ENCODE measurements at regions not wholly inside any gene's neighbourhood (a gene's known extent, or its start where the extent isn't known, plus 50 kb on each side); places are given as distances from the start of the nearest gene placed in this dataset.
"Not testable (repeated sequence)": the region's sequence is repeated elsewhere in the genome, so short reads cannot be mapped to it uniquely, and the experiment has no call there.

- not testable (repeated sequence) for DNase-seq
These were observed 1226.7 kb downstream of the ROBO2 start for GRCh38 chr3:78266550-78266949.

DNA sequence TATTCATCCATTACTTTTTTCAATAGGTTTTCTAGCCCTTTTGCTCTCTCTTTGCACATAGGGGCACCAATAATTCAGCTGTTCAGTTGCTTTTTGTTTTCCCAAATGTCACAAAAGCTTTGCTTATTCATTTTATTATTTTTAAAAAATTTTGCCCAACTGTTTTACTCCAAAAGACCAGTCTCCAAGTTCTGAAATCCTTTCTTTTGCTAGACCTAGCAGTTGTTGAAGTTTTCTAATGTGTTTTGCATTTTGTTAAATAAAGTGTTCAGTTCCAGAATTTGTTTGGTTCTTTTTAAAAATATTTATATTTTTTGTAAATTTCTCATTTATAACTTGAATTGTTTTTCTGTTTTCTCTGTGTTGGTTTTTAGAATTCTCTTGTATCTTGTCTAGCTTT is 1227.3 kb downstream of the ROBO2 start:
- no peak for DNase-seq

DNA sequence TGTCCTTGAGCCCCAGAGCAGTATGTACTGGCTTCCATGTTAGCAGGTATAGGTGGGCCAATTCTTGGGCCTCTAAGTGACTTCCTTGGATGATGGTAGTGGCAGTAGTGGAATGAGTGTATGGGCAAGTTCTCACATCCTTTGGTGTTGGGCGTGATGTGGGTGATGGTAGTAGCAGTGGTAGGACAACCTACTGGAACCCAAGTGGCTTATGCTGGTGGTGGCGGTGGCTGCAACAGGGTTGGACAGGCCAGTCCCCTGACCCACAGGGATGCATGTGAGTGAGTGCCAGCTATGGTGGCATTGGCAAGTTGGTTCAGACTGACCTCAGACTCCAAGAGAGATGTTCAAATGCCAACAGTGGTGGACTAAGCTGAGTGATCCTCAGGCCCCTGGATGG is 1228.2 kb downstream of the ROBO2 start:
- no peak for DNase-seq

- no peak for DNase-seq
These were observed 1229.1 kb downstream of the ROBO2 start for GRCh38 chr3:78268716-78269668.

DNA sequence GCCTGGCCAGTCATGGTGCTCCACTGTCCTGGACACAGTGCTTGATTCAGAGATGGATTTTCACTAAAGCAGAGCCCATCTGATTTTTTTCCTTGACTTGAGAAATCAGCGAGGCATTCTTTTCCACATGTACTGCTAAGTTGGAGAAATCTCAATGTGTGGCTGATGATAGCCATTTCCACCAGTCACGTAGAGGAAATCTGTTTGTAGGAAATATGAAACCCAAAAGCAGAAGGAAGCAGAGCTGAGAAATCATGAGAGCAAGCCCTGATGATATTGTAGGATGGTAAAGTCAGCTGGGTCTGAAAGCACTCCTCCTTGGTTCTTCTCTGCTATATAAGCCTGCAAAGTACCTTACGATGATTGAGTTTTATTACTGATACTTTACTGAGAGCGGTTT is 1233.4 kb downstream of the ROBO2 start:
- DNase-seq = no peak

- no peak for DNase-seq
These were observed 1234.7 kb downstream of the ROBO2 start for GRCh38 chr3:78274475-78275065.

DNA sequence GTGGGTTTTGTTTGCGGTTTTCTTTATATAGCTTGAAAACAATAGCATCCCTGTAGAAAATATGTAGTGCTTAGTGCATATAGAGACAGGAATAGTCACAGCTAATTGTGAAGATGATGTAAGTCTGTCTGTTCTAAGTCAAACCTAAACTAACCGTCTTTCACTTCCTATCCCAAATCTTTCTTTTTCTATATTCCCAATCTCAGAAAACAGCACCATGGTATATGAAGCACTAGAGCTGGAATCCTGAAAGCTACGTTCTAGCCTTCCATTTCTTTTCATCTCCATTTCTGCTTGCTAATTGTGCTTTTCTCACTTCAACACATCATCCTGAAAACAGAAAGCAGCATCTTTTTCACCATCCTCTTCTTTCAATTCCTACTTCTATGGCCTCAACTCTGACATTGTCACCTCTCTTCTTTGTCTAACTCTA is 1235.5 kb downstream of the ROBO2 start:
- no peak for DNase-seq

GRCh38 chr3:78277220-78277619 is 1237.3 kb downstream of the ROBO2 start:
- DNase-seq = no peak

DNA sequence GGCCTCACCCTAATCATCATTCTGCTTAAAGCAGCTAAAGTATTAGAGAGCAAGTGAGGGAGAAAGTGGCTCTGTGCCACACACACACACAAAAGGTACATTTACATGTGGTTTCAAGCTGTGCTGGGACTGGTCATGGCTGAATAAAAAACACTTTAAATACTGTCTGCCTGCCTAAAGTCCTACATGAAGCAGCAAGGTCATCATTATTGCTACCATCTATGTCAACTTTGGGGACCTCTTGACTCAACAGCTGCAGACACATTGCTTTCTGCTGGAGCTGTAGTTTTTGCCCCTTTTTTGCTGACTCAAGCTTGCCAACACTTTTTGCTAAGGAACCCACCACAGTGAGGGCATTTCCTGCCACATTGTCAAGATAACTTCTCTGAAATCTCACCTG is 1237.9 kb downstream of the ROBO2 start:
- no peak for DNase-seq

GRCh38 chr3:78279091-78279490 is 1239.2 kb downstream of the ROBO2 start:
- no peak for DNase-seq

DNA sequence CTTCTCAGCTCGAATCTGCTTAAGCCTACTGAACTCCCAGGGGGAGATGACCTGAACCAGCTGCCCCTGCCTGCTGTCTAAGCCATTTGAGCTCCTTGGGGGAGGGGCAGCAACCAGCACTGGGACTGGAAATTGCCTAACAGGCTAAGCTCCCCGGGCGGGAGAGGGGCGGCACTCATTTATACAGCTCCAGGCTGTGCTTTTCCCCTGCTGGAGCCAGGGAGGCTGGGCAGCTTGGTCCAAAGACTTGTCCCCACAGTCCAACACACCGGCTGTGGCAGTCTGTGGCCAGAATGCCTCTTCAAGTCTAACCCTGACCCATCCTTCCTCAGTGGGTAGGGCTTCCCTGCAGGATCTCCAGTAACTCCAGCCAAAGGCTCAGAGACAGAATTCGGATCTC is 1241.5 kb downstream of the ROBO2 start:
- no peak for DNase-seq

- DNase-seq = no peak
These were observed 1244.1 kb downstream of the ROBO2 start for GRCh38 chr3:78283994-78284393.

DNA sequence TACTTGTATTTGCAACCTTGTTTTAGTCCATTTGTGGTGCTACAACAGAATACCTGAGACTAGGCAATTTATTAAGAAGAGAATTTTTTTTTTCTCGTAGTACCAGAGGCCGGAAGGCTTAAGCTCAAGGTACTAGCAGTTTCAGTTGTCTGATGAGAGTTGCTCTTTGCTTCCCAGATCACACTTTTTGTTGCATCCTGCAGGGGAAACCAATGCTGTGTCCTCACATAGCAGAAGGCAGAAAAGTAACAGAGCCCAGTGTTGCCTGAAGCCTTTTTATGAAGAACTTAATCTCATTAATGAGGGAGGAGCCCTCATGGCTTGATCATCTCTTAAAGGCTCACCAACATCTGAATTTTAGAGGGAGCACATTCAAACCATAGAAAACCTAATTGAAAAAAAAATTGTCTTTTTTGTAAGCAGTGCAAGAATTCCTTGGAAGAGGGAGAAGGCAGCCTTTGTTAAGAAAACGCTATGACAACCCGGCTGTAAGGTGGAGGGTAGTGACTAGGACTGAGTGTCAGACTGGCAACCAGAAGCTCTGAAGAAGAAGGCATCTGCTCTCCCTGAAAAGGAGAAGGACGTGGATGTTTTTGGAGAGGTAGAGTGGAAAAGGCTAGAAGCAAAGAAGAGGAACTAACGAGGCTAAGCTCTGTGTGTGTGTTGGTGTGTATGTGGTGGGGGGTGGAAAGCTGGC is 1245.3 kb downstream of the ROBO2 start:
- no peak for DNase-seq

DNA sequence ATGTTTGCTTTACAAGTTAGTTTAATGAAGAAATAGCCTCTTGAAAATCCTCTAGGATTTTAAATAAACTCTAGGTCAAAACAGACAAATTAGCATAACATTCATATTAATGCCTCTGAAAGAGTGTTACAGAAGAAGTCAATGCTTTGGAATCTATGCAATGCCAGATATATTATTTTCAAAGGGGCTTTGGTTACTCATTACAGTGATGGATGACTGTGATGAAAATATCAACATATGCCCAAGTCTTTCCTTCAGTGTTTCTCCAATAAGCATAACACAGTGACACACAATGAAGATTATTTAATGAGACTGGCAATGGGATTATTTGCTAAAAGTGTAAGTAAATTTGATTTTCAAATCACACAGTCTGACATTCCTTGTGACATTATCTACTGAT is 1247.2 kb downstream of the ROBO2 start:
- no peak for DNase-seq

GRCh38 chr3:78293284-78293683 is 1253.4 kb downstream of the ROBO2 start:
- no peak for DNase-seq

DNA sequence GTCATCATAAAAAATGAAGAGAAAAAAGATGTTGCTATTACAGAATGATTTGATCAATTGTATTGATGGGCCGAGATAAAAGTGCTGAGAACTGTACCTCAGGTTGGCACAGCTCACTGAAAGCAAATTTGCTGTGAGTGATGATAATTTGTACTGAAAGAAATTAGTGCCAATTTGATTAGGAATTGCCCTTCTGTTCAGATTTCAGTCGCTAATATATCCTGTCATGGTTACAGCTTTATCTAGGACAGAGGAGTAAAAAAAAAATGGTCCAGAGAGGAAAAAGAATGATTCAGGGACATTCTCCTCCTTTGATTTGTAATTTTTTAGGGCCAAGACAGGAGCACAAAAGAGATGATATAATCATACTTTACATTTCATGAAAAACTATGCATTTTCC is 1264.2 kb downstream of the ROBO2 start:
- no peak for DNase-seq

- no peak for DNase-seq
These were observed 1273.0 kb downstream of the ROBO2 start for GRCh38 chr3:78312851-78313250.

GRCh38 chr3:78313332-78313731 is 1273.4 kb downstream of the ROBO2 start:
- DNase-seq = no peak

- no peak for DNase-seq
These were observed 1274.4 kb downstream of the ROBO2 start for GRCh38 chr3:78314327-78314726.

- DNase-seq = no peak
These were observed 1277.9 kb downstream of the ROBO2 start for GRCh38 chr3:78317774-78318173.

GRCh38 chr3:78322780-78323179 is 1282.9 kb downstream of the ROBO2 start:
- DNase-seq = no peak

GRCh38 chr3:78337801-78338211 is 1297.9 kb downstream of the ROBO2 start:
- no peak for DNase-seq

DNA sequence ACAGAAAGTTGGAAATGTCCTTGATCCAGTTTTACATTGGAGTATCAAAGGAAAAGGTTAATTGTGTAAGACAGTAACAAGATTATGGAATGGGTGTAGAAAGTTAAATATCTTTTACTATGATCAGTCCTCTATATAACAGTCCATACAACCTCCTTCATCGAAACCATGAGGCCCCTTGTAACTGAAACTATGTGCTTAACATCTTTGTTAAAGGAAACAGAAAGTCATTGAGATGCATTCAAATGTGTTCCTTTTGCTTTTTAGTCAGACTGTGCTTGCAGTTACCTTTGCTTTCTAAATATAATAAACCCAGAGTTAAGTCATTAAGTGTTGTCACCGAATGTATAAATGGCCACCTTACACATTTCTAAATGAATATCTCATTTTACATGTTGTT is 1298.5 kb downstream of the ROBO2 start:
- DNase-seq = no peak

- DNase-seq = no peak
These were observed 1303.3 kb downstream of the ROBO2 start for GRCh38 chr3:78343221-78343620.

Data from midbrain (tissue), 1 donor.